ENCODE measurements at regions not wholly inside any gene's neighbourhood (a gene's known extent, or its start where the extent isn't known, plus 50 kb on each side); places are given as distances from the start of the nearest gene placed in this dataset.

GRCh38 chr4:135741583-135741982 lies 1540.0 kb upstream of the PABPC4L start:
- no peak for DNase-seq

DNA sequence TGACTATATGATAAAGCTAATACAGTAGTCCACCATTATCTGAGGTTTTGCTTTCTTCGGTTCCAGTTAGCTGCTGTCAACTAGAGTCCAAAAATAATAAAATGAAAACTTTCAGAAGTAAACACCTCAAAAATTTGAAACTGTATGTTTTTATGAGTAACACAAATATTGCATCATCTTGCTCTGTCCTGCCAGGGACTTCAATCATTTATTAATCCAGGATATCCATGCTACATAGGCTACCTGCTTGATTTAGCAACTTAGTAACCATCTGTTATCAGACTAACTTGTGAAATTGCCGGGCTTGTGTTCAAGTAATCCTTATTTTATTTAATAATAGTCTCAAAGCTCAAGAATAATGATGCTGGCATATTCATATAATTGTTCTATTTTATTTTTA lies 1537.8 kb upstream of the PABPC4L start:
- no peak for DNase-seq

GRCh38 chr4:135735512-135735911 lies 1533.9 kb upstream of the PABPC4L start:
- DNase-seq, result no peak

DNA sequence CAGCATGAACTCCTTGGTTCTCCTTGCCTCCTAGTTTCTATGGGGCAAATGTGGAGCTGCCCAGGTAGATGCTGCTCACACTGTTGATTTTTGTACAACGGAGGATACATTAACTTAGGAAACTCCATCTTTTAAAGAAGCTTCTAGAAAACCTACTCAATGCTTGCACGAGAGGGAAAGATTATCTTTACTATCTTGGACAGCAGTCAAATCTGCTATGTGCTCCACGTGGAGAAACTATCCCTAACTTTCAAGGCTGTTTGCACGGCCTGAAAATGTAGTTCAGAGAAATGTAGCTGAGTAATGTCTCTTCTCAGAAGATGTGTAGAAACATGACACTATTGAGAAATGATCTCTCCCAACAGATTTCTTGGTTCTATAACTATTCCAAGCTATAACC lies 1530.9 kb upstream of the PABPC4L start:
- DNase-seq, result no peak

GRCh38 chr4:135731682-135732081 lies 1530.1 kb upstream of the PABPC4L start:
- DNase-seq, result no peak

GRCh38 chr4:135724421-135724820 lies 1522.8 kb upstream of the PABPC4L start:
- no peak for DNase-seq

- DNase-seq, result no peak
Measured at GRCh38 chr4:135718019-135718418, 1516.4 kb upstream of the PABPC4L start.

GRCh38 chr4:135705343-135705742 lies 1503.8 kb upstream of the PABPC4L start:
- DNase-seq, result no peak

DNA sequence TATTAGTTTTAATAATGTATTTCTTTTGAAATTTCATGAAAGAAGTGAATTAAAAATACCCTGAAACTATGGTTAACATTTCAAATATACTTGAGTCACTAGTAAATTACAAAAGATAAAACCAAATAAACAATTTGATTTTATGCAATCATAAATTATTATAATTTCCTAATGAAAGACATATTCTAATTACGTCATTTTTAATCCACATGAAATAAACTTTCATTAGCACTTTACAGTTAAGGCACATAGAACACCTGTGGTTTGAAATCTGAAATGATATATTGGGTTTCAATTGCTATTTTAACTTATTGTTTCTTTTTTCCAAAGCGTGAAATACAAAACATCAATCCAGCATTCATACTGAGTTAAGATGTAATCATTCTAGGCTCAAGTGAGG lies 1492.5 kb upstream of the PABPC4L start:
- DNase-seq, result no peak

DNA sequence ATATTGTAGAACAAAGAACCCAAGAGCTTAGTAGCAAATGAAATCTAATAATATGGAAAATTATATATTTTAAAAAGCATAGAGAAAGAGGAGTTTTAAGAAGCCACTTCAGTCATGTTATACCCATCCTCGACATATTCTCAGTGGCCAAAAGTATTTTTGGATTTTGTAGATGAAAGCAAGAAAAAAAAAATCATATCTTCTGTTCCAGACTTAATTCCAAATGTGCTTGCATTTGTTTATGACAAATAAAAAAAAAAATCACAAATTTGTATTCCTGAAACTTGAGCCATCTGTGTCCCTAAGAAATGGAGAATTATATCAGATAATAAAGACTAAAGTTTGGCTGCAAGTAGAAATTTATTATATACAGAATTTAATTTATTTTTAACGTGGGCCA lies 1482.4 kb upstream of the PABPC4L start:
- no peak for DNase-seq

- no peak for DNase-seq
Measured at GRCh38 chr4:135672202-135672601, 1470.6 kb upstream of the PABPC4L start.

DNA sequence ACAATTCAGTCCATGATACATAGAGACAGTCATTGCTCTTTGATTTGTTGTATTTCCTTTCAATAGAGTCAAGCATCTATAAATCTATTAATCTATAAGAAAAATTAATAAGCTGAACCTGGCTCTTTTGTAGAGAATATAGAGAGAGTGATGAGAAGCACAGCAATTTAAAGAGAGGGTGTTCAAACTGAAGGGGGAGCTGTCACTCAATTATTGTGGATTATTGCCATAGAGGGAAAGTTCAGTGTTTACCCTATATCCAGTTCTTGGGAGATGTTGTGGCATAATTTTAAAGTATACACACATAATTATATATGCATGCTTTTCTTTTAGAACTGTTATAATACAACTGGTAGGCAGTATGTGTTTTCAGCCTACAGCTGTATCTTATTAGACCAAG lies 1469.0 kb upstream of the PABPC4L start:
- DNase-seq, result no peak
